ENCODE measurements at regions not wholly inside any gene's neighbourhood (a gene's known extent, or its start where the extent isn't known, plus 50 kb on each side); places are given as distances from the start of the nearest gene placed in this dataset.

DNA sequence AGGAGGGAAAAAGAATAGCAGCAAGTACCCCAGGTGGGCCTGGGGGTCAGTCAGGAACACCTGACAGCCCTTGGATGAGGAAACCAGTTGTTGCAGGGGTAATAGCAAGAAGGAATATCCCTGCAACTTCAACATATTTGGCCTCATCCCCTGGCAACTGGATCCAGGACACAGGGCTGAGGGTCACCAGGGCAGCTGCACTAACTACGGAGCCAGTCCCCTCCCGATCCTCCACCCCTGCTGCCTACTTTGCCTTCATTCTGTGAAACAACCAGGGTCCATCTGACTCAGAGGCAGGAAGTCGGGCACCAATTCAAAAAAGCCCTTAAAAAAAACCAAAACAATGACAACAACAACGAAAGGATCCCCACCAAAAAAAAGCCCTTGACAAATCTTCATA, 52.9 kb downstream of the FRMPD3 start:
- Histone ChIP-seq H3K9me3 (ENCODE audit: control insufficient read depth in 2 of 2, insufficient read depth in 1 of 2, low read length in 1 of 2) (no peaks in the 10 kb centered on the region), H3K27ac (ENCODE audit: low read depth in 1 of 2, low read length in 1 of 2) (no peak overlapping the region), H3K27me3 (ENCODE audit: control insufficient read depth in 2 of 2, insufficient read depth in 1 of 2, low read length in 1 of 2) (peaks cover 8 to 24% of the 10 kb centered on the region in 2 donors), H3K36me3 (ENCODE audit: control insufficient read depth in 2 of 2, insufficient read depth in 2 of 2, low read length in 1 of 2) (no peaks in the 10 kb centered on the region), H3K4me3 (ENCODE audit: low read length in 2 of 2) (no peak overlapping the region), H3K4me1 (ENCODE audit: control insufficient read depth in 2 of 2, insufficient read depth in 2 of 2, low read length in 2 of 2) (no peaks in the 10 kb centered on the region)
- DNase-seq (ENCODE audit: low read depth in 6 of 9, low spot score in 9 of 9): no peak
- 77% methylated on average over 4 of the region's 4 CpGs for WGBS

DNA sequence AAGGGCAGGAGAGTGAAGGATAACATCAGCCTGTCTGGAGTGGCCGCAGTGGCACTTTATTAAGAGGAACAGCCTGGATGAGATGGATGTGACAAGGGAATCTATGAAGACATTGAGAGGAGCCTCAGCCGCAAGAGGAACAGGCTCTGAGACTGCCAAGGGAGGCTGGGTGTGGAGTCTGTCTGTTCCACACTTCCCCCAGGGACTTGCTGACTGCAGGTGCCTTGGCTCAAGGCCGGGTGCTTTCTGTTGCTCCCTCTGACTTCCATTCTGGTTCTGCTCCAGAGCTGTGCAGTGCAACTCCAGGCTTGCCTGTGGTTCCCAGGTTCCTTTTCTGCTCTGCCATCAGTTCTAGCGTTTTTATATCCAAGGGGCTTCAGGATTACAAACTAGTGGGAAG, 54.6 kb downstream of the FRMPD3 start:
- Histone ChIP-seq H3K4me3 (ENCODE audit: low read length in 2 of 2) (no peak overlapping the region), H3K4me1 (ENCODE audit: control insufficient read depth in 2 of 2, insufficient read depth in 2 of 2, low read length in 2 of 2) (no peaks in the 10 kb centered on the region), H3K27ac (ENCODE audit: low read depth in 1 of 2, low read length in 1 of 2) (no peak overlapping the region), H3K27me3 (ENCODE audit: control insufficient read depth in 2 of 2, insufficient read depth in 1 of 2, low read length in 1 of 2) (peaks cover 12 to 38% of the 10 kb centered on the region in 2 donors), H3K9me3 (ENCODE audit: control insufficient read depth in 2 of 2, insufficient read depth in 1 of 2, low read length in 1 of 2) (no peaks in the 10 kb centered on the region), H3K36me3 (ENCODE audit: control insufficient read depth in 2 of 2, insufficient read depth in 2 of 2, low read length in 1 of 2) (no peaks in the 10 kb centered on the region)
- 86% methylated on average over 4 of the region's 4 CpGs for WGBS
- no peak for DNase-seq (ENCODE audit: low read depth in 6 of 9, low spot score in 9 of 9)

DNA sequence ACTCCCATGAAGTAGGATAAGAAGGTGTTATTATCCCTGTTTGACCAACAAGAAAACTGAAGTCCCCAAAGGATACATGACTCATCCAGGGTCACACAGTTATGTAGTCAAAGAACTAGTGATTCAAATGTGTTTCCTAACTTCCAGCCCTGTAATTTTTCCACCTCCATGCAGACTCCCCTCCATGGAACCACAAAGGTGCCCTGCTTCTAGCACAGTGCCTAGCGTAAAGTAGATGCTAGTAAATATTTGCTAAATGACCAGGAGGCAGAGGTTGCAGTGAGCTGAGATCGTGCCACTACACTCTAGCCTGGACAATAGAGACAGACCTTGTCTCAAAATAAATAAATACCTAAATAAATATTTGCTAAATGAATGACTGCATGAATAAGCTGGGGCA, 55.8 kb downstream of the FRMPD3 start:
- peaks cover 12 to 41% of the 10 kb centered on the region in 2 donors for H3K27me3 ChIP-seq (ENCODE audit: control insufficient read depth in 2 of 2, insufficient read depth in 1 of 2, low read length in 1 of 2)
- H3K36me3 ChIP-seq (ENCODE audit: control insufficient read depth in 2 of 2, insufficient read depth in 2 of 2, low read length in 1 of 2): no peaks in the 10 kb centered on the region
- no peak overlapping the region for H3K27ac ChIP-seq (ENCODE audit: low read depth in 1 of 2, low read length in 1 of 2)
- H3K4me3 ChIP-seq (ENCODE audit: low read length in 2 of 2): no peak overlapping the region
- no peaks in the 10 kb centered on the region for H3K4me1 ChIP-seq (ENCODE audit: control insufficient read depth in 2 of 2, insufficient read depth in 2 of 2, low read length in 2 of 2)
- no peak for DNase-seq (ENCODE audit: low read depth in 6 of 9, low spot score in 9 of 9)
- H3K9me3 ChIP-seq (ENCODE audit: control insufficient read depth in 2 of 2, insufficient read depth in 1 of 2, low read length in 1 of 2): no peaks in the 10 kb centered on the region
- WGBS: 88% methylated on average over 2 of the region's 2 CpGs

DNA sequence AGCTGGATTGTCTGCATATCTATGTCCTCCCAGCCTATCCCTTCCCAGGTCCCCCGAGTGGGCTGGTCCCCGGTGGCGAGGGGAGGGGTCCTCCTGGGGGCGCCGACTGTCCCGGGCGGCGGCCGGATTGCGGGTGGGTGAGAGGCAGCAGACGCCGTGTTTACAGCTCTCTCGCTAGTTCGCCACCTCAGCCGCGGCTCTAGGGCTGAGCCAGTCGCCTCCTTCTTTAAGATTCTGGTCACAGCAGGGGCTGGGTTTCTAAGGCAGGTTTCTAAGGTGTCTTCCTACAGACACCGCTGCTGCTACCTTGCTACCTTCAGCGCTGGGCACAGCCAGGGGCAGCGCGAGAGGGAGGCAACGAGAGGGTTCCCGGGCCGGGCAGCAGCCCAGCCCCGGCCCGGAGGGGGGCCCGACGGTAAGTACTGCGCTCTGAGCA, 57.2 kb downstream of the FRMPD3 start:
- Histone ChIP-seq H3K9me3 (ENCODE audit: control insufficient read depth in 2 of 2, insufficient read depth in 1 of 2, low read length in 1 of 2) (no peaks in the 10 kb centered on the region), H3K36me3 (ENCODE audit: control insufficient read depth in 2 of 2, insufficient read depth in 2 of 2, low read length in 1 of 2) (no peaks in the 10 kb centered on the region), H3K27me3 (ENCODE audit: control insufficient read depth in 2 of 2, insufficient read depth in 1 of 2, low read length in 1 of 2) (peaks cover 12 to 41% of the 10 kb centered on the region in 2 donors), H3K27ac (ENCODE audit: low read depth in 1 of 2, low read length in 1 of 2) (no peak overlapping the region), H3K4me1 (ENCODE audit: control insufficient read depth in 2 of 2, insufficient read depth in 2 of 2, low read length in 2 of 2) (no peaks in the 10 kb centered on the region), H3K4me3 (ENCODE audit: low read length in 2 of 2) (no peak overlapping the region)
- DNase-seq (ENCODE audit: low read depth in 6 of 9, low spot score in 9 of 9): no peak
- 5% methylated on average over 29 of the region's 29 CpGs for WGBS

DNA sequence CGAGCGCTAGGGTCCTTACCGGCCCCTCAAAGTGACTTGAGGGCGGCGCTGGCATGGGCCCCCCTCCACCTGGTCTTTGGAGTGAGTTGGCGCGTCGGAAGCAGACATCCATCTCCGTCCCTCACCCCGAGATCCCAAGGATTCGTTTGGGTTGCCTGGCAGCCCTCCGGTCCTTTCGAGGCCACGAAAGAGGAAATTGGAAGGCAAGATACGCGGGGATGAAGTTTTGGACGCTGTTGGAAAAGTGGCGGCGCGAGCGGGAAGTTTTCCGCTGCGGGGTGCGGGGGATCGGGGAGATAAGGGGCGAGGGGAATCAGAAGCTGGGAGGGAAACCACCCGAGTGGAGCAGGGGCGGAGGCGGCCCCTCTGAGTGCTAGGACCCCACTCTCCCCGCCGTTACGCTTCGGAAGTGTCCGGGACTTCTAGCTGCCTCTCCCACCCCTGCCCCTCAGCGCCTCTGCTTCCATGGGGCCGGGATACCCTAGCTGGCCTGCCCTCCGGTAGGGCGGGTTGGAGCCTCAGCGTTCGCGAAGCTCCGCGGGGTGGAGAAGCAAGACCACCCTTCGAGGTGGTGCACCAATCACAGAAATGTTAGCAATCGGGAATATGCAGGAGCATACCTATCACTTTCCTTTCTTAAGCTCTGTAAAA, 57.8 kb downstream of the FRMPD3 start:
- H3K4me3 ChIP-seq (ENCODE audit: low read length in 2 of 2): no peak overlapping the region
- H3K27me3 ChIP-seq (ENCODE audit: control insufficient read depth in 2 of 2, insufficient read depth in 1 of 2, low read length in 1 of 2): peaks cover 12 to 41% of the 10 kb centered on the region in 2 donors
- 4% methylated on average over 45 of the region's 45 CpGs for WGBS

DNA sequence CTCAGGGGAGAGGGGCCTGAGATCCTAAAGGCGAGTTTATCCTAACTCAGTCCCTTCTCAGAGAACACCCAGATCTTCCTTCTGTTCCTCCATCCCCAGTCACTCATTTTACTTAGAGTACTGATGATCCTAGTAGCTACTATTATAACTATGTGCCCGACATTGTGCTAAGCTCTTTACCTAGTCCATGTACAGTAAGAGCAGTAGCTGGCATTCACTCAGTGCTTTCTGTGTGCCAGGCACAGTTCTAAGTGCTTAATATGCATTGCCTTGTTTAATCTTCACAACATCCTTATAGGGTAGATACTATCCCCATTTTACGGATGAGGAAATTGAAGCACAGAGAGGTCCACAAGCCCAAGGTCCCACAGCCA, 58.3 kb downstream of the FRMPD3 start:
- Histone ChIP-seq H3K36me3 (ENCODE audit: control insufficient read depth in 2 of 2, insufficient read depth in 2 of 2, low read length in 1 of 2) (no peaks in the 10 kb centered on the region), H3K9me3 (ENCODE audit: control insufficient read depth in 2 of 2, insufficient read depth in 1 of 2, low read length in 1 of 2) (no peaks in the 10 kb centered on the region), H3K27ac (ENCODE audit: low read depth in 1 of 2, low read length in 1 of 2) (no peak overlapping the region), H3K4me1 (ENCODE audit: control insufficient read depth in 2 of 2, insufficient read depth in 2 of 2, low read length in 2 of 2) (no peaks in the 10 kb centered on the region), H3K4me3 (ENCODE audit: low read length in 2 of 2) (no peak overlapping the region), H3K27me3 (ENCODE audit: control insufficient read depth in 2 of 2, insufficient read depth in 1 of 2, low read length in 1 of 2) (peaks cover 12 to 41% of the 10 kb centered on the region in 2 donors)
- WGBS: 52% methylated on average over 3 of the region's 3 CpGs
- DNase-seq (ENCODE audit: low read depth in 6 of 9, low spot score in 9 of 9): no peak

More for the DNA sequence above, 57.8 kb downstream of the FRMPD3 start:
- Histone ChIP-seq H3K9me3 (ENCODE audit: control insufficient read depth in 2 of 2, insufficient read depth in 1 of 2, low read length in 1 of 2) (no peaks in the 10 kb centered on the region), H3K36me3 (ENCODE audit: control insufficient read depth in 2 of 2, insufficient read depth in 2 of 2, low read length in 1 of 2) (no peaks in the 10 kb centered on the region), H3K4me1 (ENCODE audit: control insufficient read depth in 2 of 2, insufficient read depth in 2 of 2, low read length in 2 of 2) (no peaks in the 10 kb centered on the region), H3K27ac (ENCODE audit: low read depth in 1 of 2, low read length in 1 of 2) (no peak overlapping the region)
- DNase-seq (ENCODE audit: low read depth in 6 of 9, low spot score in 9 of 9): no peak

DNA sequence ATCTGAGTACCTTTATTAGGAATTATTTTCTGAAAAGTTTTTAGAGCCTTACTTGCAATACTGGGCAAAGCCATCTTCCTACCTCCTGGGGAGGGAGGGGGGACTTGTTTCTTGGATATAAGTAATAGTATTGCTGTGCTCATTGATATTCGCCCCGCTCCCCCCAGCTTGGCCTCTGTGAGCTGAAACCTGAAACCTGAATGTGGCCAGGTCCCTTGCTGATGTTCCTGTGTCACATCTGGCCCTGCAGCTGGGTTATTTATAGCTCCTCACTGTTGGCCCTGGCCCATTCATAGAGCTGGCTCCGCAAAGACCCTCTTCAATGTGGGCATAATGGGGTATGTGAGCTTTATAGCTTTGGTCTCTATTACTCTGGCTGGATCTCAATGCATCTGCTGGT, 59.5 kb downstream of the FRMPD3 start:
- Histone ChIP-seq H3K36me3 (ENCODE audit: control insufficient read depth in 2 of 2, insufficient read depth in 2 of 2, low read length in 1 of 2) (no peaks in the 10 kb centered on the region), H3K27me3 (ENCODE audit: control insufficient read depth in 2 of 2, insufficient read depth in 1 of 2, low read length in 1 of 2) (peaks cover 12 to 41% of the 10 kb centered on the region in 2 donors), H3K9me3 (ENCODE audit: control insufficient read depth in 2 of 2, insufficient read depth in 1 of 2, low read length in 1 of 2) (no peaks in the 10 kb centered on the region), H3K4me3 (ENCODE audit: low read length in 2 of 2) (no peak overlapping the region), H3K4me1 (ENCODE audit: control insufficient read depth in 2 of 2, insufficient read depth in 2 of 2, low read length in 2 of 2) (no peaks in the 10 kb centered on the region), H3K27ac (ENCODE audit: low read depth in 1 of 2, low read length in 1 of 2) (no peak overlapping the region)
- 89% methylated on average over 3 of the region's 3 CpGs for WGBS
- no peak for DNase-seq (ENCODE audit: low read depth in 6 of 9, low spot score in 9 of 9)

DNA sequence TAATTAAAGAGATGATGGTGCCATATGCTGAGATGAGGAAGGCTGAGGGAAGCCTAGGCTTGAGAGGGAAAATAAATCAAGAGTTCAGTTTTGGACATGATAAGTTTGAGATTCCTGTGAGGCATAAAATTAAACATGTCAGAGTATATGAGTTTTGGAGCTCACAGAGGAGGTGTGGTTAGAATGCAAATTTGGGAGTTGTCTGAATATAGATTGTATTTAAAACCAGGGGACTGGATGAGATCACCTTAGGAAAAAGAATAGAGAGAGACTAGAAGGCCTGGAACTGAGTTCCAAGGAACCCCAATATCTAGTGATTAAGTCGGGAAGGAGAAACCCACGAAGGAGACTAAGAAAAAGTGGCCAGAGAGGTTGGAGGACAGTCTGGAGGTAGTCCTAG, 65.5 kb downstream of the FRMPD3 start:
- H3K27me3 ChIP-seq (ENCODE audit: control insufficient read depth in 2 of 2, insufficient read depth in 1 of 2, low read length in 1 of 2): no peaks in the 10 kb centered on the region
- no peaks in the 10 kb centered on the region for H3K4me1 ChIP-seq (ENCODE audit: control insufficient read depth in 2 of 2, insufficient read depth in 2 of 2, low read length in 2 of 2)
- no peaks in the 10 kb centered on the region for H3K9me3 ChIP-seq (ENCODE audit: control insufficient read depth in 2 of 2, insufficient read depth in 1 of 2, low read length in 1 of 2)
- H3K36me3 ChIP-seq (ENCODE audit: control insufficient read depth in 2 of 2, insufficient read depth in 2 of 2, low read length in 1 of 2): no peaks in the 10 kb centered on the region
- WGBS: 88% methylated on average over 2 of the region's 2 CpGs
- no peak for DNase-seq (ENCODE audit: low read depth in 6 of 9, low spot score in 9 of 9)
- no peak overlapping the region for H3K4me3 ChIP-seq (ENCODE audit: low read length in 2 of 2)
- H3K27ac ChIP-seq (ENCODE audit: low read depth in 1 of 2, low read length in 1 of 2): no peak overlapping the region

DNA sequence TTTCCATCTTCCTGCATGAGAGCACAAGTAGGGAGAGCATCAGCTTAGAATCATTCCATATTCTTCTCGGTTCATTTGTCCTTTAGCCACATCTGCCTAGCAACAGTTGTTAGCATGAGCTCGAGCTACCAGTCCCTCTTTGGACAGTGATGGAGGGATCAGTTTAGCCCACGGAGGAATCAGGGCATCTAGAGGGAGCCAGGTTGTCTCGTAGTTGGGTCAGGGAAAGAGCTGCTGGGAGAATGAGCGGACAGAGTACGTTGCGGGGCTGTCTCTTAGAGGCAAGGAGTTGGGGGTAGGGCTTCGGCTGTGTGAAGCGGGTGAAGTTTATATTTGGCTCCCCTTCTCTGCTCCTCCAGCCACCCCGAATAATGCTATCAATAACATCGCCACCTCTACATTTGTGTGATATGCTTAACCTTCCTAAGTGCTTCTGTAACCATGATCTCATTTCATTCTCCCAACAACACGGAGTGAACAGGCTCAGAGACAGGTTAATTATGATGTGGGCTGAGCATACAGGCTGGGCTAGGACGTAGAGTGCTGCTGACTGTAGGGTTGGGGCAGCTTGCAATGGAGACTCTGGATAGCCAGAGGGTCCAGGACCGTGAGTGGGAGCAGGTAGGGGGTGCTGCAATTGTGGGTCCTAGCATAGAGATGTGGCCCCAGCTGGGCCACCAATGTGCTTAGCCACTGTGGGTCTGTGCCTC, 72.6 kb downstream of the FRMPD3 start:
- no peaks in the 10 kb centered on the region for H3K36me3 ChIP-seq (ENCODE audit: control insufficient read depth in 2 of 2, insufficient read depth in 2 of 2, low read length in 1 of 2)
- no peaks in the 10 kb centered on the region for H3K9me3 ChIP-seq (ENCODE audit: control insufficient read depth in 2 of 2, insufficient read depth in 1 of 2, low read length in 1 of 2)
- H3K27ac ChIP-seq (ENCODE audit: low read depth in 1 of 2, low read length in 1 of 2): no peak overlapping the region
- H3K27me3 ChIP-seq (ENCODE audit: control insufficient read depth in 2 of 2, insufficient read depth in 1 of 2, low read length in 1 of 2): no peaks in the 10 kb centered on the region
- no peak for DNase-seq (ENCODE audit: low read depth in 6 of 9, low spot score in 9 of 9)
- H3K4me3 ChIP-seq (ENCODE audit: low read length in 2 of 2): no peak overlapping the region
- WGBS: 85% methylated on average over 14 of the region's 14 CpGs
- H3K4me1 ChIP-seq (ENCODE audit: control insufficient read depth in 2 of 2, insufficient read depth in 2 of 2, low read length in 2 of 2): no peaks in the 10 kb centered on the region

All from thymus (tissue), 11 donors.